OCI-LY7 (cell line): ENCODE measurements at regions not wholly inside any gene's neighbourhood (a gene's known extent, or its start where the extent isn't known, plus 50 kb on each side); places are given as distances from the start of the nearest gene placed in this dataset.

ENCODE experiments used
- CTCF ChIP-seq: fragments of 200-600 bp; sonication (generic); conservative IDR thresholded peaks from 2 replicates; pipeline ENCODE4 v1.5.1; 2014; ENCODE audit warnings: mild to moderate bottlenecking, antibody characterized with exemption, low read length, moderate library complexity, mixed read lengths
- EZH2phosphoT487 ChIP-seq: fragments of 200-600 bp; sonication (generic); IDR thresholded peaks from 2 replicates; pipeline ENCODE4 v1.6.1; 2018; ENCODE audit warnings: low read depth, borderline replicate concordance, mild to moderate bottlenecking, mixed run types, antibody characterized with exemption, low read length, moderate library complexity, mixed read lengths

- TF ChIP-seq CTCF (no peak), EZH2phosphoT487 (no peak)
Observed at GRCh38 chr9:71322311-71322710, 200.9 kb upstream of the TRPM3 start.
